Retinal pigment epithelial cell (primary cell): ENCODE measurements at regions not wholly inside any gene's neighbourhood (a gene's known extent, or its start where the extent isn't known, plus 50 kb on each side); places are given as distances from the start of the nearest gene placed in this dataset.
A peak's percentile ranks its signal among the peaks of the same experiment; 100 is the strongest.

Source experiments
- DNase-seq: peaks from one replicate; pipeline ENCODE4 v3.0.0-alpha.2; 2010; ENCODE audit warnings: low read depth
- H3K4me3 ChIP-seq: 2 replicates; pipeline ENCODE4 v1.5.1; 2011; ENCODE audit warnings: mild to moderate bottlenecking, low read length, control low read depth, moderate library complexity
- CTCF ChIP-seq: conservative IDR thresholded peaks from 2 replicates; pipeline ENCODE4 v1.5.1; 2011; ENCODE audit warnings: low read depth, low read length, control low read depth, inconsistent platforms

- no peak for DNase-seq
- no peak for TF ChIP-seq CTCF
- no peak overlapping the region for H3K4me3 ChIP-seq
Measured at GRCh38 chr5:91977579-91977978, 594.5 kb upstream of the ARRDC3 start.

- DNase-seq = no peak
- TF ChIP-seq CTCF = no peak
Measured at GRCh38 chr5:91976451-91976850, 593.3 kb upstream of the ARRDC3 start.

GRCh38 chr5:91963166-91963565 is 580.0 kb upstream of the ARRDC3 start:
- no peak overlapping the region for H3K4me3 ChIP-seq
- no peak for TF ChIP-seq CTCF
- DNase-seq = no peak

More at GRCh38 chr5:91976451-91976850, 593.3 kb upstream of the ARRDC3 start:
- H3K4me3 ChIP-seq = no peak overlapping the region

GRCh38 chr5:91957666-91958065 is 574.5 kb upstream of the ARRDC3 start:
- DNase-seq = peak; percentile 32
- no peak for TF ChIP-seq CTCF
- H3K4me3 ChIP-seq = no peak overlapping the region

GRCh38 chr5:91956738-91957137 is 573.6 kb upstream of the ARRDC3 start:
- H3K4me3 ChIP-seq = no peak overlapping the region

GRCh38 chr5:91955610-91956009 is 572.5 kb upstream of the ARRDC3 start:
- H3K4me3 ChIP-seq = no peak overlapping the region
- DNase-seq = peak; percentile 49
- no peak for TF ChIP-seq CTCF

More at GRCh38 chr5:91956738-91957137, 573.6 kb upstream of the ARRDC3 start:
- TF ChIP-seq CTCF = no peak
- DNase-seq = no peak

- DNase-seq = no peak
Measured at GRCh38 chr5:91954136-91954535, 571.0 kb upstream of the ARRDC3 start.

More at GRCh38 chr5:91954136-91954535, 571.0 kb upstream of the ARRDC3 start:
- no peak overlapping the region for H3K4me3 ChIP-seq
- no peak for TF ChIP-seq CTCF
